HG03432 (cell line): ENCODE measurements at regions not wholly inside any gene's neighbourhood (a gene's known extent, or its start where the extent isn't known, plus 50 kb on each side); places are given as distances from the start of the nearest gene placed in this dataset.
"Not testable (repeated sequence)": the region's sequence is repeated elsewhere in the genome, so short reads cannot be mapped to it uniquely, and the experiment has no call there.

ENCODE experiments used
- ATAC-seq: cut with Tn5 transposase; IDR thresholded peaks from one replicate; pipeline ENCODE4 v1.9.1; 2021; ENCODE audit warnings: mild to moderate bottlenecking, moderate library complexity; ENCODE audit not compliant: unreplicated experiment

DNA sequence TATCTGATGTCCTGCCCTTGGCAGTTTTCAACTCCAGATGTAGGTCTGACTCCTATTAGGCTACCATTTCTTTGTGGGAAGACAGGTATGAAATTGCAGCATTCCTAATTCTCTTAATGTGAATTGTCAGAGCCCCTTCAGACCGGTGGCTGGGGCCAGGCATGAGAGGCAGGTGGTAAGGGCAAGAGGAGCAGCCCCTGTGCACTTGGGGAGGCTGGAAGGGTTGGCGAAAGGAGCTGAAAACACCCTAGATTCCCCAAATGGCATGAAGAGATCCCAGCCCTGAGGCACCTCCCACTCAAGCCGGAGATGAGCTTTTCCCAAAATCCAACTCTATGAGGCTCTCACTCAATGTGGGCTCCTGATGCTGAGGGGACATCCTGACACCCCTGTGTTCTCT, 453.2 kb downstream of the NR2F2 start:
- ATAC-seq = no peak

- no peak for ATAC-seq
Observed at GRCh38 chr15:96790004-96790403, 459.5 kb downstream of the NR2F2 start.

GRCh38 chr15:96792216-96792615, 461.7 kb downstream of the NR2F2 start:
- ATAC-seq = no peak

GRCh38 chr15:96796841-96797240, 466.3 kb downstream of the NR2F2 start:
- ATAC-seq = no peak

DNA sequence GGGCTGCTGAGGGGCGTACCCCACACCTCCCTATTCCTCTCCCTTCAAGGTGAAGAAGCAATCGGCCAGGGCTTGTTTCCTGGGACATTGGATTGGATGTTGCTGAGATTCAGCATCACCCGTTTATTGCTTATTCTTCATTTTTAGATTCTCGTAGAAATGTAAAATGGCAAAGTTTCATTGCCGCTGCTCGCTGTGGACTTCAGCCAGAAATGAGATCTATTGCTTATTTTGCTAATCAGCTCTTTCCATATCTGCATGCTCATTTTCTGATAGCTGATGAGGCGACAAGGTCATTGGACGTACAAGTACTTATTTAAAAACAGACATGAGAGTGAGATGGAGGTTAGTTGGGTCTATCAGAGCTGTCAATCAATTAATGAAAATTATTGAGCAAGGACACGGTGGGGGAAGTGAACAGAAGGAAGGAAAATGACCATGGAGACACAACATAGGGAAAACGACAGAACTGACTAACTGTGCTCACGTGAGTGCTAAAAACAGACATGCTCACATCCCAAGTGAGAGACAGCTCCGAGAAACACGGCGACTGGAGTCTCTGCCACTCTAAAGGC, 471.2 kb downstream of the NR2F2 start:
- no peak for ATAC-seq

- no peak for ATAC-seq
Observed at GRCh38 chr15:96802611-96803255, 472.2 kb downstream of the NR2F2 start.

- no peak for ATAC-seq
Observed at GRCh38 chr15:96804754-96805153, 474.3 kb downstream of the NR2F2 start.

DNA sequence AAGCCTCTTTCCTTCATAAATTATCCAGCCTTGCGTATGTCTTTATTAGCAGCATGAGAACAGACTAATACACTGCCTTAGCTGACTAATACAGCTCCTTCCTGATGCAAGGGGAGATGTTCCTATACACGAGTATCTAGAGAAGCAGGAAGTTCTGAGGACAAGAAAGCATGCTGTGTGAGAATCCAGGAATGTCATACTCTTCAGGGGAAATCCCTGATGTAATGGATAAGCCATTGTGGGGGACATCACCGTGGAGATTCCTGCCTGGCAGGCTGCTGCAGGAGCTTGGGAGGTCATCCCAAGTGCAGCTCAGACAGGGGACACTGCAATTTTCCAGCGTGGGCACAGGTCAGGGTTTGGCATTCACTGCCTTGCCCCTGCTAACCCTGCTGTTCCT, 476.9 kb downstream of the NR2F2 start:
- ATAC-seq = no peak

DNA sequence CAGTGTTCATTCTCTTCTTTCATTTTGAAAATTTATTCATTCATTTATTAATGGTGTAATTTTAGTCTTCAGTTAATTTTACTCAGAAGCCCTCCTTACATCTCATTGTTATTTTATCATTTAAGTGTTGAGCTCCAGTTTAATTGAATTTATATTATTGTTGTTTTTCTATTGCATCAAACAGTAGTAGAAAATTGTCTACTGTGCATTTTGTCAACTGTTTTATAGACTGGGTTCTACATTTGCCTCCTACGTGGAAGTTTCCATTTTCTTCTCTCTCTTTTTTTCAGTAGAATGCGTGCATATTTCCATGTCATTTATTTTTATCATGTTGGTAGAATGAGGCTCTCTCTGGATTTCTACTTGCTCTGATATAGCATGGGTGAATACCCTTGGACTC, 487.4 kb downstream of the NR2F2 start:
- ATAC-seq = no peak

DNA sequence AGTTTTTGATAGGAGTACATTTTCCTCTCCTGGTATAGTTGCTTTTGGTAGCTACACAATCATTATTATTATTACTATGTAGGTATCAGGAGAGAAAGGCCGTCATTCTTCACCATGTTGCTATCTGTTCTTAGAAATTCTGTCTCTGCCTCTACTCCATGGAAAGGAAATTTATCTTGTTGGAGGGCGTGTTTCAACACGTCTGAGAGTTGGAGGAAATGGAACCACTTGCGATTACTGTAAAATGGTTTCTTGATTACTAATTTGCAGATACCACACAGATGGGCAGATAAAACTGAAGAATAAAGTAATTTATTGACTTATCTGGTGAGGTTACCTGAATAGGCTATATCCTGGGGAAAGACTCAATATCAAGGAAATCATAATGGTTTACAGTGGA, 488.4 kb downstream of the NR2F2 start:
- ATAC-seq = no peak

GRCh38 chr15:96827981-96828380, 497.5 kb downstream of the NR2F2 start:
- ATAC-seq = no peak

DNA sequence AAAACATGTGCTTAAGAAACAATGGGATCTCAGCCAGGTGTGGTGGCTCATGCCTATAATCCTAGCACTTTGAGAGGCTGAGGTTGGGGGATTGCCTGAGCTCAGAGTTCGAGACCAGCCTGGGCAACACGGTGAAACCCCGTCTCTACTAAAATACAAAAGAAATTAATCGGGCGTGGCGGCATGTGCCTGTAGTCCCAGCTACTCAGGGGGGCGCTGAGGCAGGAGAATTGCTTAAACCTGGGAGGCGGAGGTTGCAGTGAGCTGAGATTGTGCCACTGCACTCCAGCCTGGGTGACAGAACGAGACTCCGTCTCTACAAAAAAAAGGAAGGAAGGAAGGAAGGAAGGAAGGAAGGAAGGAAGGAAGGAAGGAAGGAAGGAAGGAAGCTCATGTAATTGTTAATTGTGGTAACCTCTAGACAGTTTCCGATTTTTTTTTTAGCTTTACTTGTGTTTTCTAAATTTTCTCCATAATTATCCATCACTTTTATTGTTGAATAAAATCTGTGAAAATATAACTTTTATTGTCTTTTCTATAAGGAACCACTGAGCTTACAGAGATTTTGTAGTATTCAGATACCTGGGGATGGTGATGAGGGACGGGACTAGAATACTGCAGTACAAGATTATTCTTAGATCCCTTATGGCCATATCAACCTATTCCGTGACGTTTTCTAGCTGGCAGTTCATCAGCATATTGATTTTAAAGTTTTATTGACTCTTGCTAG, 506.9 kb downstream of the NR2F2 start:
- ATAC-seq = no peak

- ATAC-seq = no peak
Observed at GRCh38 chr15:96838081-96838480, 507.6 kb downstream of the NR2F2 start.

- no peak for ATAC-seq
Observed at GRCh38 chr15:96849271-96849900, 518.9 kb downstream of the NR2F2 start.

DNA sequence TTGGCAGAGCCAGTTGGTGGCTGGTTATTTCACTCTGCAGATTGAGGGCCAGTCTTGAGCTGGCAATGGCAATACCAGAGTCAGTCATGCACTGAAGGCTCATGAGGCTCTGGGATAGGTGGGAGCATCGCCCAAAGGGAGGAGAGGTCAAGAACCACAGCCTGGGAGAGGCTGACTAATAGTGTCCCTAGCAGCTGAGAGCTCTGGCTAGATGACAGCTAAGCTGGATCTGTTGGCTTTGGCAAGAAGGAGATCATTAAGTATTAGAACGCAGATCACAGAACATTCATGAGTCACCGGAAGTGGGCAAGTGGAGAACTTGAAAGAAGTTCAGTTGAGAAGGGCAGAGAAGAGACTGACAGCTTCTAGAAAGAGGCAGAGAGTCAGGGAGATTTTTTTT, 521.1 kb downstream of the NR2F2 start:
- ATAC-seq = no peak

- ATAC-seq = no peak
Observed at GRCh38 chr15:96858694-96859093, 528.2 kb downstream of the NR2F2 start.

DNA sequence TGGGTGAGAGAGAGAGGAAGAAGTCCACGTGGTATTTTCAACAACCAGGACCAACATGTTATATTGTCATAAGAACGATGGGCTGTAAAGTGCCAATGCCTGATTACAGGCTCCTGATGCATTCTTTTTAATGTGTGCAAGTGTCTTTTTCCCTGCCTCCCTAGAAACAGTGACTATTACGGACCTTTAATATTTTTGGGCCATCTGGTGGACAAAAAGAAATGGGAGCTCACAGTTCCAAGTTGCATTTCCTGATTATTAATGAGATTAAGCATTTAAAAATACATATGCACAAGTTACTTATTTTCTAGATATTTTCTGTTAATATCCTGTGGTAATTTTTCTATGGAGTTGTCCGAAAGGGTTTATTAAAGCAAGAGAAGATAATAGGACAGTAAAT, 530.2 kb downstream of the NR2F2 start:
- ATAC-seq = no peak

GRCh38 chr15:96867992-96868391, 537.5 kb downstream of the NR2F2 start:
- ATAC-seq = no peak

DNA sequence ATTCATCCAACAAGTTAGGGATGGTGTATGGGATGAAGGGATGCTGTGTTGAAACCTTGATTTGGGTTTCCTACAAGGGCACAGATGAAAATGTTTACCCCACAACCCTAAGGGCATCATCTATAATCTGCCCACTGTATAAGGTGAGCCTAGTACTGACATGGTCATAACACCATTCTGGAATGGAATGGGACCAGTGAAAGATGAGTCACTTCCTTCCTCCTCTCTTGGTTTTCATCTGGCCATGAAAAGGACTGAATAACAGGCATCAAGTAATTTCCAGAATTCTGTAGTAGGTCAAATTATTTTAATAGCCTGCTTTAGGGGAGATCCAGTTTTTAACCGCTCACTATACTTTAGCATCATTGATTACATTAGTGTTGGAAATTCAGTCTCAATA, 538.6 kb downstream of the NR2F2 start:
- no peak for ATAC-seq

DNA sequence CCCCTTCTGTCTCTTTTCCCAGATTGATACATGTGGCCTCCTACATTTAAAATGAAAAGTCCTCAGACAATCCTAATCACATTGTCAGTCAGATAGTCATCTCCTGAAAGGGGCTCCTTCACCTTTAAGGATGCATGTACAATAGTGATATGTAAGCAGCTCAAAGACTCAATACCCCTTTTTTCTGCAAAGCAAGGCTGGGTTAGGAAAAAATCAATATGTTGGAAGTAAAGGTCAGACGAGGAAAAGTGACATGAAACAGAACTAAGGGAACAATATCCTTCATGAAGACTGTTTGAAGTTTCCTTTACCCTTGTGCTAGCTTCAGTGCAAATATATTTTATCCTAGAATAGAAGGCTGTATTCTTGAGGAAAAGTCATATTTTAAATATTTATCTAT, 539.3 kb downstream of the NR2F2 start:
- no peak for ATAC-seq

DNA sequence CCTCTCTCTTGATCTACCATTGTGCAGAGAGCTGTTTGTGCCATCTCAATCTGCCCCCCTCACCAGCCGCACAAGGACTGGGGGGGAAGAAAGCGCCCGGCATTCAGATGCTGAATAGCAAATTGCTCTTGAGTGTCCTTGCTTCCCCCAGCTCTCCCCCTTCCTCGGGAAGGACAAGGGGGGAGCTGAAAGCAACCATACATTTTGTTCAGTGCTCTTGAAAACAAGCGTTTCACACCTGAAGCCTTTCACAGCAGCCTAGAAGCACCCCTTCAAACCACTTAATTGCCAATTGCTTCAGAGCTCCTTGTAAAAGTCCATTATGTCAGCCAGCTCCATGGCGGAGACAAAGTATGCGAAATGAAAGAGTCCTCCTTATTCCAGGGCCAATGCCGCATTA, 540.1 kb downstream of the NR2F2 start:
- ATAC-seq = no peak

GRCh38 chr15:96877442-96877841, 546.9 kb downstream of the NR2F2 start:
- ATAC-seq = not testable (repeated sequence)
